Upper lobe of left lung (tissue), 6 donors: ENCODE measurements at regions not wholly inside any gene's neighbourhood (a gene's known extent, or its start where the extent isn't known, plus 50 kb on each side); places are given as distances from the start of the nearest gene placed in this dataset.

ENCODE experiments used
- ATAC-seq, 2 donors: fragments of 200-7000 bp; cut with Tn5 transposase; one replicate each; pipeline ENCODE4 v1.9.1; 2022; ENCODE audit warnings: mild to moderate bottlenecking in 2 of 2, moderate library complexity in 2 of 2; ENCODE audit not compliant: low FRiP score in 2 of 2
- DNase-seq, 2 donors: peaks; one replicate each; pipeline ENCODE4 v3.0.0-alpha.2; 2019 to 2020
- H3K27ac ChIP-seq, 4 donors: fragments of 200-600 bp; sonication (generic); one replicate each; pipeline ENCODE4 v1.5.1; 2016 to 2019
- H3K27me3 ChIP-seq, 4 donors: fragments of 200-600 bp; sonication (generic); one replicate each; pipeline ENCODE4 v1.5.1; 2017 to 2019
- H3K36me3 ChIP-seq, 4 donors: fragments of 200-600 bp; sonication (generic); one replicate each; pipeline ENCODE4 v1.5.1; 2016 to 2019
- H3K4me1 ChIP-seq, 4 donors: fragments of 200-600 bp; sonication (generic); one replicate each; pipeline ENCODE4 v1.5.1; 2018 to 2019
- H3K4me3 ChIP-seq, 4 donors: fragments of 200-600 bp; sonication (generic); one replicate each; pipeline ENCODE4 v1.5.1; 2017 to 2019; ENCODE audit warnings: mild to moderate bottlenecking in 2 of 4, moderate library complexity in 1 of 4
- H3K9me3 ChIP-seq, 4 donors: fragments of 200-600 bp; sonication (generic); one replicate each; pipeline ENCODE4 v1.5.1; 2018 to 2019
- EP300 ChIP-seq, 4 donors: sonication (generic); formaldehyde crosslinking; IDR thresholded peaks; one replicate each; pipeline ENCODE4 v1.5.1; 2017; ENCODE audit warnings: antibody characterized with exemption in 4 of 4, control low read depth in 2 of 4
- POLR2A ChIP-seq, 4 donors: fragments of 450-650 bp; IDR thresholded peaks; one replicate each; pipeline ENCODE4 v1.5.1; 2016 to 2017; ENCODE audit warnings: antibody characterized with exemption in 4 of 4, mild to moderate bottlenecking in 2 of 4
- POLR2AphosphoS5 ChIP-seq, 2 donors: sonication (generic); formaldehyde crosslinking; IDR thresholded peaks; one replicate each; pipeline ENCODE4 v1.5.1; 2017; ENCODE audit warnings: antibody characterized with exemption in 2 of 2
- WGBS, 2 donors: methylation state at CpG; one replicate each; pipeline ENCODE4 v1.1.5; 2017 to 2018; 5-methylcytosine and 5-hydroxymethylcytosine counted together
- TF ChIP-seq, protein P1 (sequence below), 6 experiments: fragments of 450-650 bp in 4 of 6; fragments of 200-600 bp in 2 of 6; sonication (generic) in 2 of 6; IDR thresholded peaks; one replicate each; pipeline ENCODE4 v1.5.1; 2016 to 2019; ENCODE audit warnings: antibody characterized with exemption in 6 of 6
- donor health status: DM: no; HTN: no; CAD: no; lungs with moderate emphysema.
- donor health status: DM: no; HTN: yes; CAD: no; lungs with severe emphysema.

DNA sequence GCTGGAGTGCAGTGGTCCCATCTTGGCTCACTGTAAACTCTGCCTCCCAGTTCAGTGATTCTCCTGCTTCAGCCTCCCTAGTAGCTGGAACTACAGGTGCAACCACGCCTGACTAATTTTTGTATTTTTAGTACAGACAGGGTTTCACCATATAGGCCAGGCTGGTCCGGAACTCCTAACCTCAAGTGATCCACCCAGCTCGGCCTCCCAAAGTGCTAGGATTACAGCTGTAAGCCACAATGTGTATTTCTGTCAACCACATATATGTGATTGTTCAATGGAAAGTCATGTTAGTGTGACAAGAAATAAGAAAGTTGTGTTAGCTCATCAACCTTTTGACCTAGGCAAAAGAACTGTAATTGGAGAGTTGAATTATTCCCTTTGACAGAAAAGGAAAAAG is 677.1 kb upstream of the CHD1 start:
- no peaks in the 10 kb centered on the region for H3K27me3 ChIP-seq
- H3K27ac ChIP-seq = no peak overlapping the region
- 83 to 87% methylated on average over 3 of the region's 3 CpGs for WGBS, 2 donors
- H3K4me1 ChIP-seq = no peaks in the 10 kb centered on the region
- no peak for TF ChIP-seq POLR2A (IDR thresholded peaks at IDR 0.05)
- no peak for TF ChIP-seq POLR2AphosphoS5 (IDR thresholded peaks at IDR 0.05)
- no peak for TF ChIP-seq EP300 (IDR thresholded peaks at IDR 0.05)
- TF ChIP-seq, protein P1, sequence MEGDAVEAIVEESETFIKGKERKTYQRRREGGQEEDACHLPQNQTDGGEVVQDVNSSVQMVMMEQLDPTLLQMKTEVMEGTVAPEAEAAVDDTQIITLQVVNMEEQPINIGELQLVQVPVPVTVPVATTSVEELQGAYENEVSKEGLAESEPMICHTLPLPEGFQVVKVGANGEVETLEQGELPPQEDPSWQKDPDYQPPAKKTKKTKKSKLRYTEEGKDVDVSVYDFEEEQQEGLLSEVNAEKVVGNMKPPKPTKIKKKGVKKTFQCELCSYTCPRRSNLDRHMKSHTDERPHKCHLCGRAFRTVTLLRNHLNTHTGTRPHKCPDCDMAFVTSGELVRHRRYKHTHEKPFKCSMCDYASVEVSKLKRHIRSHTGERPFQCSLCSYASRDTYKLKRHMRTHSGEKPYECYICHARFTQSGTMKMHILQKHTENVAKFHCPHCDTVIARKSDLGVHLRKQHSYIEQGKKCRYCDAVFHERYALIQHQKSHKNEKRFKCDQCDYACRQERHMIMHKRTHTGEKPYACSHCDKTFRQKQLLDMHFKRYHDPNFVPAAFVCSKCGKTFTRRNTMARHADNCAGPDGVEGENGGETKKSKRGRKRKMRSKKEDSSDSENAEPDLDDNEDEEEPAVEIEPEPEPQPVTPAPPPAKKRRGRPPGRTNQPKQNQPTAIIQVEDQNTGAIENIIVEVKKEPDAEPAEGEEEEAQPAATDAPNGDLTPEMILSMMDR (IDR thresholded peaks at IDR 0.05) = no peak
- no peaks in the 10 kb centered on the region for H3K9me3 ChIP-seq
- no peak for DNase-seq
- no peaks in the 10 kb centered on the region for H3K36me3 ChIP-seq
- no peak overlapping the region for H3K4me3 ChIP-seq
- ATAC-seq = no peak

DNA sequence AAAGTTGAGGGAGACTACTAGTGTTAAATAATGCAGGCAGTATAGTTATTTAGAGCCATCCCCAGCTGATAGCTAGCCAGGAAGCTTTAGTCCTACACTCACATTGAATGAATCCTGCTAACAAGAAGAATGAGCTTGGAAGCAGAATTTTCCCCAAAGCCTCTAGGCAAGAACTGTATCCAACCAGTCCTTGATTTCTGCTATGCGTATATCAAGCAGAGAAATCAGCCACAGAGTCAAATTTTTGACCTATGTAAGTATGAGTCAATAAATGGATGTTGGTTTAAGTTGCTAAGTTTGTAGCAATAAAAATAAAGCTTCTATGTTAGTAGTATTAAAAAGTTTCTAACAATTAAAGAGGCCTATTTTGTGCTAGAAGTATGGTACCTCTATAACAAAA is 672.1 kb upstream of the CHD1 start:
- Histone ChIP-seq H3K4me3 (no peak overlapping the region), H3K4me1 (no peaks in the 10 kb centered on the region), H3K27ac (no peak overlapping the region), H3K27me3 (no peaks in the 10 kb centered on the region), H3K9me3 (no peaks in the 10 kb centered on the region), H3K36me3 (no peaks in the 10 kb centered on the region)
- TF ChIP-seq, protein P1 (IDR thresholded peaks at IDR 0.05) = no peak
- TF ChIP-seq EP300 (IDR thresholded peaks at IDR 0.05) (no peak), POLR2A (IDR thresholded peaks at IDR 0.05) (no peak), POLR2AphosphoS5 (IDR thresholded peaks at IDR 0.05) (no peak)
- WGBS, 2 donors = 74 to 87% methylated on average over 1 of the region's 1 CpG
- DNase-seq (no peak), ATAC-seq (no peak)

DNA sequence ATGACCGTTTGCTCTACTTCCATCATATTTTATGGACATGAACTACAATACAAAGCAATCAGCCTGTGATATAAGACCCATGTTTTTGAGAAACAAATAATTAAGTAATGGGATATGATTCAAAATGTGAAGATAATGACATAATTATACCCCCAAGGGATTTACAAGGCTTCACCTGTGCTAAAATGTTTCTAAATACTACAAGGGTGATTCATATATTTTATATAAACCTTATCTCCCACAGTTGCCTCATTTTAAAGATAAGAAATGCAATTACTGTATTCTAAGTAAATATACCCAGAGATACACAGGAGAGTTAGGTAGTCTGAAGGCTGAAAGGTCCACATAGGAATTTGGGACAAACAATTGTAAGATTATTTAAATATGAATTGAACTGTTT is 662.0 kb upstream of the CHD1 start:
- Histone ChIP-seq H3K4me1 (no peaks in the 10 kb centered on the region), H3K4me3 (no peak overlapping the region), H3K36me3 (no peaks in the 10 kb centered on the region), H3K9me3 (no peaks in the 10 kb centered on the region), H3K27me3 (no peaks in the 10 kb centered on the region), H3K27ac (no peak overlapping the region)
- DNase-seq (no peak), ATAC-seq (no peak)
- 83 to 91% methylated on average over 1 of the region's 1 CpG for WGBS, 2 donors
- TF ChIP-seq POLR2AphosphoS5 (IDR thresholded peaks at IDR 0.05) (no peak), POLR2A (IDR thresholded peaks at IDR 0.05) (no peak), EP300 (IDR thresholded peaks at IDR 0.05) (no peak)
- TF ChIP-seq, protein P1 (IDR thresholded peaks at IDR 0.05) = no peak

DNA sequence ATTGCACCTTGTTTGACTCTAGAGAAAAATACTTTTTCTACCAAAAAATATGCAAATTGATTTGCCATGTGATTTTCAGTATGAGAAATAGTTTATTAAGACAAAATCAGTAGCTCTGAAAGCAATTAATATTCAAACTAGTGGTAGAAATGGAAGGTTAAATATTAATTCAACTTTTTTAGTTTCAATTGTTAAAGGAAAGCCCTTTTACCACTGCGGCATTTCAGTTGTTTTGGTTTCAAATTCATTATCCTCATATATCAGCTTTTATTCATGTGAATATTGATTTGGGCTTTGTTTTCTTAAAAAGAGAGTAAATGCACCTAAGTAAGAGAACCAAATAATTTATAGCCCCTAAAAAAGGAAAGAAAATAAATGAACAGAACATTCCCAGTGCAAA is 660.6 kb upstream of the CHD1 start:
- TF ChIP-seq POLR2A (IDR thresholded peaks at IDR 0.05) (no peak), POLR2AphosphoS5 (IDR thresholded peaks at IDR 0.05) (no peak), EP300 (IDR thresholded peaks at IDR 0.05) (no peak)
- TF ChIP-seq, protein P1 (IDR thresholded peaks at IDR 0.05) = no peak
- no peaks in the 10 kb centered on the region for H3K4me1 ChIP-seq
- ATAC-seq = no peak
- no peak for DNase-seq
- no peak overlapping the region for H3K27ac ChIP-seq
- no peaks in the 10 kb centered on the region for H3K36me3 ChIP-seq
- no peaks in the 10 kb centered on the region for H3K9me3 ChIP-seq
- no peaks in the 10 kb centered on the region for H3K27me3 ChIP-seq
- 91 to 94% methylated on average over 1 of the region's 1 CpG for WGBS, 2 donors
- H3K4me3 ChIP-seq = no peak overlapping the region

DNA sequence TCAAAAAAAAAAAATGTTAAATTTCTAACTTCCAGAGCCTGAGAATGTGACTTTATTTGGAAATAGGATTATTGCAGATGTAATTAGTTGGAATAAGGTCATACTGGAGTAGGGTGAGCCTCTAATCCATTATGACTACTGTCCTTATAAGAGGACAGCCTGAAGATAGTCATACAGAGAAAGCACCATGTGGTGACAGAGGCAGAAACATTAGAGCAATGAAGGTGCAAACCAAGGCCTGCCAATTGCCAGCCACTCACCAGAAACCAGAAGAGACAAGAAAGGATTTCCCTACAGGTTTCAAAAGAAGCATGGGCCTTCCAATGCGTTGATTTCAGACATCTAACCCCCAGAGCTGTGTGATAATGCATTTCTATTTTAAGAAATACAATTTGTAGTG is 659.2 kb upstream of the CHD1 start:
- Histone ChIP-seq H3K27ac (no peak overlapping the region), H3K4me1 (no peaks in the 10 kb centered on the region), H3K4me3 (no peak overlapping the region), H3K27me3 (no peaks in the 10 kb centered on the region), H3K36me3 (no peaks in the 10 kb centered on the region), H3K9me3 (no peaks in the 10 kb centered on the region)
- DNase-seq (no peak), ATAC-seq (no peak)
- WGBS, 2 donors = 83 to 84% methylated on average over 1 of the region's 1 CpG
- TF ChIP-seq POLR2AphosphoS5 (IDR thresholded peaks at IDR 0.05) = no peak
- no peak for TF ChIP-seq EP300 (IDR thresholded peaks at IDR 0.05)
- no peak for TF ChIP-seq POLR2A (IDR thresholded peaks at IDR 0.05)
- TF ChIP-seq, protein P1 (IDR thresholded peaks at IDR 0.05) = no peak
